D721Med (cell line): ENCODE measurements at regions not wholly inside any gene's neighbourhood (a gene's known extent, or its start where the extent isn't known, plus 50 kb on each side); places are given as distances from the start of the nearest gene placed in this dataset.

ENCODE experiments used
- DNase-seq: peaks from one replicate; pipeline ENCODE4 v3.0.0; 2011; ENCODE audit warnings: low spot score; ENCODE audit not compliant: insufficient read length
- FAIRE-seq: peaks from 2 replicates; lab custom pipeline; 2011; peaks lifted over from hg19 to GRCh38; lab: Jason Lieb, UNC
- CTCF ChIP-seq: IDR thresholded peaks from 2 replicates; pipeline ENCODE4 v1.5.1; 2012; ENCODE audit warnings: mild to moderate bottlenecking, control low read depth; ENCODE audit not compliant: insufficient read depth; ENCODE audit errors: missing control alignments

- TF ChIP-seq CTCF, result no peak
- DNase-seq (no peak), FAIRE-seq (no peak)
Observed at GRCh38 chr2:53381271-53381670, 386.3 kb upstream of the CHAC2 start.

DNA sequence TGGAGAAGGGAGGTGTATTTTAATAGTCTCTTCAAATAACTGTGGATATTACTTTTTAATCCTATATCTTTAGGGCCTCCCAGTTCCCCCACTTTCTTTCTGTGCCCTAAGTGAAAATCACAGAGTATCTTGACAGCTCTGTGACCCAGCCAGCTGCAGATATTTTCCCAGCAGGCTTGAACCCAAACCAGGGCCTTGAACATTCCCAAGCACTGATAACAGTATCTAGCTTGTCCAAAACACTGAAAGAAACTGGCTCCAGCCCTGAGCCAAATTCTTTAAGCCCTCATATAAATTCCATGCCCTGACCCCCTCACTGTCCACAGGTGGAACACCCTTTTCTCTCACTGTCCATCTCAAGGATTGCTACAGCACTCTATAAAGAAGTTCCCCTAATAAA, 388.1 kb upstream of the CHAC2 start:
- DNase-seq (no peak), FAIRE-seq (no peak)
- TF ChIP-seq CTCF, result no peak

DNA sequence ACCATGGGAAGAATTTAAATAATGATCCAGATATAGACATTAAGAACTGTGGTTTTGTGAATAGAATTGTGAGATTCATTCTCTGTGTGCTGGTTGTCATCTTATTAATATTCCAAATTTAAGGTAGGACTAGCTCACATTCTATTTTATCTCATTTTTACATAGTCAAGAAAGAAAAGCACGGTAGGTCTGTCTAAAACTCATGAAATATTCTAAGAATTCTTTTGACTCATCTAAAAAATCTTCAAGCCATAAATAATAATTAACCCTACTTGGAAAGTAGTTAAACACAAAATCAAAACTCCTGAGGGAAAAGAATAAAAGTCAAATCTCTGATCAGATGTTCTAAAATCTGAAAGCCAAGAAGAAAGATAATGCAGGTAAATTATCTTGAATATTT, 388.8 kb upstream of the CHAC2 start:
- FAIRE-seq (no peak), DNase-seq (no peak)
- TF ChIP-seq CTCF, result no peak

DNA sequence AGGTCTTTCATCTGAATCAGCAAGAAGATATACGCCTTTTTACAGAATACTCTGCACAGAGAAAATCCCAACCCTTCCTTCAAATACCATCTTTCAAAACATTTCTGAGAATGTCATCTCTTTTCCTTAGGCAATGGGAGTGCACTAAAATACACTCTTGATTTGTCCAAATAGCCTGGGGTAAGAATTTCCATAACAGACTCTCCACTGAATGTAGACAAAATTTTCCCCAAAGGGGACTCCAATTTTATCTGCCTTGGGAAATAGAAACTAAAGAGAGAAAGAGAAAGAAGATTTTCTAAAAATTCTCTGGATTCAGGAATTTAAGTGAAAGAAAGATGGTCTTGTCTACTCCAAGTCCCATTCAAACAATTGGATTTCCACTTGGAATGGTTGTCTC, 394.5 kb upstream of the CHAC2 start:
- FAIRE-seq (no peak), DNase-seq (no peak)
- no peak for TF ChIP-seq CTCF

DNA sequence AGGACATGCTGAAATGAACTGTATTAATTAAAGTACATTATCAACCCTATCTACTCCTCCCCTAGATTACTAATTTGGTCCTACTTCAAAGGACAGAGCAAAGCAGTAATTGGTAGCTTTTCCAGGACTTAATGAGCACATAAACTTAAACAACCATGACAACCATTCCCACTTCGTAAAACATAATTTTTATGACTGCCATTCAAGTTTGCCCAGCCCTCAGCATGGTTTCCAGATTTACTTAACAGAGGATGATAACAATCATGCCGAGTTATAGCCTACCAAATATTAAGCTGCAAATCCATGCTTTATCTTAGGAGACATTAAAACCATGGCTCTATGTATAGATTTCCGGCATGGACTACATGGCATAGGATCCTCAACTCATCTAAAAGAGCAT, 401.1 kb upstream of the CHAC2 start:
- DNase-seq (no peak), FAIRE-seq (no peak)
- TF ChIP-seq CTCF, result no peak

DNA sequence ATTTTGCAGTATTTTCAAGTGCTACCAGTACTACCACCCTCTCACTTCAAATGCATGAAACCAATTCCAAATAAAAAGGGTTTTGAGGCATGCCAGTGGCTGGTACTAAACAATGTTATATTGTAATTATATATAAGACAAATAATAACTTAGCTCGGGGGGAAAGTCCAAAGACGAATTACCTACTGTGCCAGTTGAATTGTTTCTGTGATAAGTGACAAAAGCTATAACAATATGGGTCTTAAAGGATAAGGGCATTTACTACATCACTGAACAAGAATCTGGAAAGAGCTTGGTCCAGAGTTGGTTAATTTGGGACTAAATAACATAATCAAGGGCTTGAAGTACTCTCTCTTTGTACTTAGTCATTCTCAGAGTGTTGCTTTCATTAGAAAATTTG, 404.7 kb upstream of the CHAC2 start:
- DNase-seq, result no peak
- no peak for FAIRE-seq
- TF ChIP-seq CTCF, result no peak

- DNase-seq (no peak), FAIRE-seq (no peak)
- TF ChIP-seq CTCF, result no peak
Observed at GRCh38 chr2:53356291-53356905, 411.2 kb upstream of the CHAC2 start.
